ENCODE measurements at regions not wholly inside any gene's neighbourhood (a gene's known extent, or its start where the extent isn't known, plus 50 kb on each side); places are given as distances from the start of the nearest gene placed in this dataset.

DNA sequence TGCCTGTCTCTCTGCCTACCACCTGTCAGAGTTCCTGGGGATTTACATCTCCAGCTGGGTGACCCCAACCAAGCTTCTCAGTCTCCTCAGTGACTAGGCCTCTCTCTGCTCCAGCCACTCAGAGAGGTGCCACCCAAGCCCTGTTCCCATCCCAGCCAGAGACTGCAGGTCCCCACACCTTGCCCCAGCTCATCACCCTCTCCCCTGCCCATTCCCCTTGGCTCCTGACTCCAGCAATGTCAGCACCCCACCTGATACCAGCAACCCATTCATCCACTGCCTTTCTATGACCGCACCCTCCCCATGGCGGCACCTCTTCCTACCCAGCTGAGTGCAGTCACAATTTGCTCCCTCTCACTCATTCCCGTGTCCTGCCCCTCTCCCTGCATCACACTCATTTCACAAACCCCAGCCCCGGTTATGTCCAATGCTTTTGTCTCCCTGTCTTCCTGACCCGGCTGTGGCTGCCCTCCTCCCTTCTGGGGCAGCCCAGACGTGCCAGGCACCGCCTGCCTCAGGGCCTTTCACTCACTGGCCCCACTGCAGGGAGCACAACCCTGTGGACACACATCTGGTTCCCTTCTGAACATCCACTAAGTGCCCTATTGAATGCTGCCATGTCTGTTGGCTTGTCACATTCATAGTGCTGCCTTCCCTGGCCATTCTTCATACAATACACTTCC, 494.8 kb upstream of the HS6ST1 start:
- TF ChIP-seq, protein P1, sequence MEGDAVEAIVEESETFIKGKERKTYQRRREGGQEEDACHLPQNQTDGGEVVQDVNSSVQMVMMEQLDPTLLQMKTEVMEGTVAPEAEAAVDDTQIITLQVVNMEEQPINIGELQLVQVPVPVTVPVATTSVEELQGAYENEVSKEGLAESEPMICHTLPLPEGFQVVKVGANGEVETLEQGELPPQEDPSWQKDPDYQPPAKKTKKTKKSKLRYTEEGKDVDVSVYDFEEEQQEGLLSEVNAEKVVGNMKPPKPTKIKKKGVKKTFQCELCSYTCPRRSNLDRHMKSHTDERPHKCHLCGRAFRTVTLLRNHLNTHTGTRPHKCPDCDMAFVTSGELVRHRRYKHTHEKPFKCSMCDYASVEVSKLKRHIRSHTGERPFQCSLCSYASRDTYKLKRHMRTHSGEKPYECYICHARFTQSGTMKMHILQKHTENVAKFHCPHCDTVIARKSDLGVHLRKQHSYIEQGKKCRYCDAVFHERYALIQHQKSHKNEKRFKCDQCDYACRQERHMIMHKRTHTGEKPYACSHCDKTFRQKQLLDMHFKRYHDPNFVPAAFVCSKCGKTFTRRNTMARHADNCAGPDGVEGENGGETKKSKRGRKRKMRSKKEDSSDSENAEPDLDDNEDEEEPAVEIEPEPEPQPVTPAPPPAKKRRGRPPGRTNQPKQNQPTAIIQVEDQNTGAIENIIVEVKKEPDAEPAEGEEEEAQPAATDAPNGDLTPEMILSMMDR (IDR thresholded peaks at IDR 0.05), result no peak
- TF ChIP-seq POLR2A (IDR thresholded peaks at IDR 0.05), result no peak

Data from testis (tissue), 2 donors.